NT2/D1 (cell line): ENCODE measurements at regions not wholly inside any gene's neighbourhood (a gene's known extent, or its start where the extent isn't known, plus 50 kb on each side); places are given as distances from the start of the nearest gene placed in this dataset.

Experiments
- DNase-seq: peaks from one replicate; pipeline ENCODE4 v3.0.0-alpha.2; 2011; ENCODE audit warnings: low read depth, low spot score
- H3K27me3 ChIP-seq: 2 replicates; pipeline ENCODE4 v1.6.0; 2011; ENCODE audit warnings: mild to moderate bottlenecking; ENCODE audit not compliant: insufficient read length, insufficient read depth
- H3K36me3 ChIP-seq: 2 replicates; pipeline ENCODE4 v1.6.1; 2011; ENCODE audit warnings: mild to moderate bottlenecking, low read length, mixed read lengths; ENCODE audit not compliant: insufficient read depth, insufficient read length
- H3K4me1 ChIP-seq: 2 replicates; pipeline ENCODE4 v1.5.1; 2011; ENCODE audit not compliant: insufficient read depth, insufficient read length
- H3K4me3 ChIP-seq: 2 replicates; pipeline ENCODE4 v1.5.1; 2011; ENCODE audit warnings: low read depth; ENCODE audit not compliant: insufficient read length
- H3K9ac ChIP-seq: 2 replicates; pipeline ENCODE4 v1.6.0; 2011; ENCODE audit warnings: low read depth; ENCODE audit not compliant: insufficient read length
- H3K9me3 ChIP-seq: 2 replicates; pipeline ENCODE4 v1.5.1; 2011; ENCODE audit warnings: mild to moderate bottlenecking, low read length; ENCODE audit not compliant: insufficient read depth
- SUZ12 ChIP-seq: IDR thresholded peaks from 2 replicates; pipeline ENCODE4 v1.6.1; 2011; ENCODE audit not compliant: insufficient read length, insufficient read depth; ENCODE audit errors: extremely low read depth
- YY1 ChIP-seq: IDR thresholded peaks from 2 replicates; pipeline ENCODE4 v1.6.1; 2011; ENCODE audit not compliant: insufficient read length, insufficient read depth
- ZNF274 ChIP-seq: IDR thresholded peaks from 2 replicates; pipeline ENCODE4 v1.6.1; 2011; ENCODE audit warnings: mild to moderate bottlenecking, low read depth, low read length

DNA sequence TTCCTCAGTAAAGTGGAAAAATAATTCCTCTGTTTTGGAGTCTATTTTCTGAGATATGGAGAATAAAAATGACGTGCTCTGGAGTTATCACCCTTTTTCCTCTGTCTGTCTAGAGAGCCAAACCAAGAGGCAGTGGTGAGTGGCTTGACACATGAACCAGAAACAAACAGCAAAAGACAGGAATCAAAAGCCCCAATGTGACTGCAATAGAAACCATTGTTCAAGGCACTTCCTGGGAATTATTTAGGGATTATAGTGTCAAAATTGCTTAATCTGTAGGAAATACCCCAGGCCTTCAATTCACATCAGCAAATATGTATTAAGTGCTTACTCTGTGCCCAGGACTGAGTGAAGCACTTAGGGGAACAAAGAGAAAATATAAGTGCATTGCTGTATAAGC, 560.4 kb upstream of the JAG1 start:
- H3K4me3 ChIP-seq: no peak overlapping the region
- H3K36me3 ChIP-seq: no peaks in the 10 kb centered on the region
- no peak for TF ChIP-seq ZNF274
- TF ChIP-seq SUZ12: no peak
- TF ChIP-seq YY1: no peak
- H3K4me1 ChIP-seq: no peaks in the 10 kb centered on the region
- no peaks in the 10 kb centered on the region for H3K9me3 ChIP-seq
- H3K27me3 ChIP-seq: no peaks in the 10 kb centered on the region
- no peak overlapping the region for H3K9ac ChIP-seq
- no peak for DNase-seq

GRCh38 chr20:11234608-11235007, 560.8 kb upstream of the JAG1 start:
- no peaks in the 10 kb centered on the region for H3K36me3 ChIP-seq
- no peaks in the 10 kb centered on the region for H3K9me3 ChIP-seq
- no peak overlapping the region for H3K4me3 ChIP-seq
- no peak overlapping the region for H3K9ac ChIP-seq
- no peaks in the 10 kb centered on the region for H3K4me1 ChIP-seq
- no peak for DNase-seq
- H3K27me3 ChIP-seq: no peaks in the 10 kb centered on the region
- TF ChIP-seq ZNF274 (no peak), SUZ12 (no peak), YY1 (no peak)

- no peaks in the 10 kb centered on the region for H3K4me1 ChIP-seq
- H3K27me3 ChIP-seq: no peaks in the 10 kb centered on the region
- H3K9ac ChIP-seq: no peak overlapping the region
- no peaks in the 10 kb centered on the region for H3K36me3 ChIP-seq
- TF ChIP-seq SUZ12 (no peak), YY1 (no peak), ZNF274 (no peak)
- no peaks in the 10 kb centered on the region for H3K9me3 ChIP-seq
- DNase-seq: peak; percentile 42
- no peak overlapping the region for H3K4me3 ChIP-seq
These were observed 561.3 kb upstream of the JAG1 start for GRCh38 chr20:11235058-11235457.

DNA sequence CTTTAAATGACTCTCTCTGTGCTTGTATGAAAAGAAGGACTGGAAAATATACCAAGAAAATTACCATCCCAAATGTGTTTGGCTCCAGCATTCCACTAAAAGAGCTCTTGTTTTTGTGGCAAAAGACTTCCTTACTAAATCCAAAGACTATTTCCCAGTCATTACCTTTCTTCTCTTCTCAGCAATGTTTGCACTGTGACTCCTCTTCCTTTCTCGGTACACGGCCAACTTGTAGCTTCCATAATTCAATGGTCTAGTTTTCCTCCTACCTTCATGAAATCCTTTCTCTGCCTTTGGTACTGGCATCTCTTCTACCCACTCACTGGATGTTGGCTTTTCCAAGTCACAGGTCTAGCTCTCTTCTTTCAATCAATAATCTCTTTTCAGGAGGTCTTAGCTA, 568.5 kb upstream of the JAG1 start:
- H3K27me3 ChIP-seq: peaks cover 21% of the 10 kb centered on the region
- H3K9me3 ChIP-seq: no peaks in the 10 kb centered on the region
- no peak overlapping the region for H3K9ac ChIP-seq
- TF ChIP-seq ZNF274 (no peak), YY1 (no peak), SUZ12 (no peak)
- H3K4me3 ChIP-seq: no peak overlapping the region
- no peak for DNase-seq
- H3K36me3 ChIP-seq: no peaks in the 10 kb centered on the region
- H3K4me1 ChIP-seq: no peaks in the 10 kb centered on the region

- Histone ChIP-seq H3K4me1 (peaks cover 7% of the 10 kb centered on the region), H3K9me3 (no peaks in the 10 kb centered on the region), H3K9ac (no peak overlapping the region), H3K4me3 (no peak overlapping the region), H3K27me3 (peaks cover 46% of the 10 kb centered on the region), H3K36me3 (no peaks in the 10 kb centered on the region)
- DNase-seq: no peak
- no peak for TF ChIP-seq SUZ12
- no peak for TF ChIP-seq ZNF274
- no peak for TF ChIP-seq YY1
These were observed 571.6 kb upstream of the JAG1 start for GRCh38 chr20:11245431-11245830.

DNA sequence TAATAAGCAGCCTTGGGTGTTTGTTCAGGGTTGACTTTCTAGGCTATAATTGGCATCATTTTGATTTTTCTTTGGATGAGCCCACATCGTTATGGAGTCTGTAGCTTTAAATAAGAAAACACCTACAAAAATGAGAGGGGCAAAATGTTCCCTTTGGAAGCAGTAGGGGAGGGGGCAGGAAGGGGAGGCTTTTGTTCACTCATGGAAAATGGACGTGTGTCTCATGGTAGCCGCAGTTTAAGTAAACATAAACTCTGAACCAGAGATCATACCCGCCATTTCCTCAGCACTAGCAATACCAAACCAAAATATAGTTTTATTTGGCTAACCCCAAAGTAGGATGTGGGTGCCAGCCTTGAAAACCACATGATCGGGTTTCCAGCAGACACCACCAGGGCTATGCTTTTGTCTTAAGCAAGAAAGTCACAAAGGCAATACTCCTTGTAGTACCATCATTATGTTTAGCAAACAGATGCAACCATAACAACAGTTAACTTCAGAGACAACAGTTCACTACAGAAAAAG, 572.5 kb upstream of the JAG1 start:
- H3K27me3 ChIP-seq: peaks cover 55% of the 10 kb centered on the region
- TF ChIP-seq SUZ12 (no peak), YY1 (no peak), ZNF274 (no peak)
- H3K36me3 ChIP-seq: no peaks in the 10 kb centered on the region
- no peak overlapping the region for H3K9ac ChIP-seq
- H3K9me3 ChIP-seq: no peaks in the 10 kb centered on the region
- DNase-seq: no peak
- H3K4me1 ChIP-seq: peaks cover 7% of the 10 kb centered on the region
- no peak overlapping the region for H3K4me3 ChIP-seq

GRCh38 chr20:11247046-11248010, 573.5 kb upstream of the JAG1 start:
- H3K27me3 ChIP-seq: peaks cover 55% of the 10 kb centered on the region
- H3K4me1 ChIP-seq: peaks cover 7% of the 10 kb centered on the region
- no peak for DNase-seq
- no peak for TF ChIP-seq YY1
- TF ChIP-seq SUZ12: no peak
- no peak for TF ChIP-seq ZNF274
- no peak overlapping the region for H3K9ac ChIP-seq
- H3K9me3 ChIP-seq: no peaks in the 10 kb centered on the region
- no peak overlapping the region for H3K4me3 ChIP-seq
- H3K36me3 ChIP-seq: no peaks in the 10 kb centered on the region
